ENCODE measurements at regions not wholly inside any gene's neighbourhood (a gene's known extent, or its start where the extent isn't known, plus 50 kb on each side); places are given as distances from the start of the nearest gene placed in this dataset.

GRCh38 chr15:100703032-100703578, 100.7 kb downstream of the ASB7 start:
- FAIRE-seq, result no peak

GRCh38 chr15:100703671-100704070, 101.3 kb downstream of the ASB7 start:
- no peak for DNase-seq (ENCODE audit: low spot score)

More at GRCh38 chr15:100703032-100703578, 100.7 kb downstream of the ASB7 start:
- peak; percentile 46 for DNase-seq (ENCODE audit: low spot score)

GRCh38 chr15:100704281-100705055, 102.1 kb downstream of the ASB7 start:
- DNase-seq (ENCODE audit: low spot score) (peak; percentile 64), FAIRE-seq (peak; percentile 57)

More at GRCh38 chr15:100703671-100704070, 101.3 kb downstream of the ASB7 start:
- FAIRE-seq, result no peak

- DNase-seq (ENCODE audit: low spot score) (no peak), FAIRE-seq (no peak)
Measured at GRCh38 chr15:100705065-100705464, 102.7 kb downstream of the ASB7 start.

- FAIRE-seq, result no peak
Measured at GRCh38 chr15:100705841-100706240, 103.5 kb downstream of the ASB7 start.

GRCh38 chr15:100707229-100707628, 104.8 kb downstream of the ASB7 start:
- FAIRE-seq, result no peak
- DNase-seq (ENCODE audit: low spot score), result no peak

More at GRCh38 chr15:100705841-100706240, 103.5 kb downstream of the ASB7 start:
- DNase-seq (ENCODE audit: low spot score), result no peak

GRCh38 chr15:100708916-100709315, 106.5 kb downstream of the ASB7 start:
- no peak for FAIRE-seq

GRCh38 chr15:100710222-100710621, 107.8 kb downstream of the ASB7 start:
- FAIRE-seq, result no peak
- DNase-seq (ENCODE audit: low spot score), result no peak

More at GRCh38 chr15:100708916-100709315, 106.5 kb downstream of the ASB7 start:
- DNase-seq (ENCODE audit: low spot score), result no peak

- DNase-seq (ENCODE audit: low spot score), result no peak
- FAIRE-seq, result no peak
Measured at GRCh38 chr15:100710744-100711515, 108.5 kb downstream of the ASB7 start.

GRCh38 chr15:100711516-100712021, 109.2 kb downstream of the ASB7 start:
- DNase-seq (ENCODE audit: low spot score) (no peak), FAIRE-seq (no peak)

- FAIRE-seq (no peak), DNase-seq (ENCODE audit: low spot score) (no peak)
Measured at GRCh38 chr15:100712226-100712625, 109.8 kb downstream of the ASB7 start.

GRCh38 chr15:100713163-100713867, 110.9 kb downstream of the ASB7 start:
- FAIRE-seq (peak; percentile 96), DNase-seq (ENCODE audit: low spot score) (peak; percentile 95)

- FAIRE-seq (no peak), DNase-seq (ENCODE audit: low spot score) (no peak)
Measured at GRCh38 chr15:100714034-100714748, 111.8 kb downstream of the ASB7 start.

GRCh38 chr15:100714749-100715342, 112.5 kb downstream of the ASB7 start:
- DNase-seq (ENCODE audit: low spot score) (no peak), FAIRE-seq (no peak)

GRCh38 chr15:100715571-100716455, 113.4 kb downstream of the ASB7 start:
- FAIRE-seq (peak; percentile 90), DNase-seq (ENCODE audit: low spot score) (peak; percentile 61)

- no peak for FAIRE-seq
- no peak for DNase-seq (ENCODE audit: low spot score)
Measured at GRCh38 chr15:100716456-100717085, 114.2 kb downstream of the ASB7 start.

- DNase-seq (ENCODE audit: low spot score), result no peak
- no peak for FAIRE-seq
Measured at GRCh38 chr15:100717596-100717995, 115.2 kb downstream of the ASB7 start.

GRCh38 chr15:100718075-100718980, 115.9 kb downstream of the ASB7 start:
- FAIRE-seq (no peak), DNase-seq (ENCODE audit: low spot score) (no peak)

All from RCC 7860 (cell line).